H1 (cell line): ENCODE measurements at regions not wholly inside any gene's neighbourhood (a gene's known extent, or its start where the extent isn't known, plus 50 kb on each side); places are given as distances from the start of the nearest gene placed in this dataset.

Experiments
- CTCF ChIA-PET: fragments of 300-600 bp; sonication (Branson Sonifier 250); formaldehyde crosslinking; loops from one replicate; lab custom pipeline; 2021; ENCODE audit not compliant: partially characterized antibody; lab: Charles Lee
- POLR2A ChIA-PET: fragments of 300-600 bp; sonication (Branson Sonifier 250); formaldehyde crosslinking; loops from one replicate; lab custom pipeline; 2021; ENCODE audit warnings: inconsistent platforms; ENCODE audit not compliant: partially characterized antibody; lab: Charles Lee
- DNase-seq, 2 experiments: peaks; one replicate each; pipeline versions ENCODE4 v3.0.0 to v3.0.0-alpha.2; 2010 to 2022; ENCODE audit warnings: low spot score in 2 of 2, low read depth in 1 of 2, mixed read lengths in 1 of 2
- FAIRE-seq: peaks from 2 replicates; lab custom pipeline; 2011; peaks lifted over from hg19 to GRCh38; lab: Jason Lieb, UNC
- H2AFZ ChIP-seq: 2 replicates; pipeline ENCODE4 v1.8.1; 2012; ENCODE audit warnings: low read length, inconsistent platforms
- H2AK5ac ChIP-seq: 2 replicates; pipeline ENCODE4 v1.6.1; 2013; ENCODE audit warnings: low read depth, low read length
- H2BK120ac ChIP-seq: replicated peaks from 2 replicates; pipeline ENCODE3; 2013; ENCODE audit warnings: low read depth, low read length, inconsistent platforms
- H2BK12ac ChIP-seq: 2 replicates; pipeline ENCODE4 v1.6.1; 2013; ENCODE audit warnings: low read depth, low read length
- H2BK15ac ChIP-seq: 2 replicates; pipeline ENCODE4 v1.6.1; 2013; ENCODE audit warnings: low read length
- H2BK20ac ChIP-seq: 2 replicates; pipeline ENCODE4 v1.6.1; 2013; ENCODE audit warnings: low read length
- H2BK5ac ChIP-seq: 2 replicates; pipeline ENCODE4 v1.6.1; 2013; ENCODE audit warnings: low read depth, low read length
- H3K14ac ChIP-seq: 2 replicates; pipeline ENCODE4 v1.6.1; 2013; ENCODE audit warnings: inconsistent platforms; ENCODE audit not compliant: insufficient read length
- H3K18ac ChIP-seq: 2 replicates; pipeline ENCODE4 v1.6.1; 2013; ENCODE audit warnings: low read length; ENCODE audit errors: extremely low read depth
- H3K23ac ChIP-seq: 2 replicates; pipeline ENCODE4 v1.6.1; 2013; ENCODE audit warnings: inconsistent platforms; ENCODE audit not compliant: insufficient read length
- H3K23me2 ChIP-seq: 2 replicates; pipeline ENCODE4 v1.6.1; 2013; ENCODE audit warnings: low read depth, low read length
- H3K27ac ChIP-seq: 2 replicates; pipeline ENCODE4 v1.6.1; 2011; ENCODE audit warnings: low read depth, low read length, inconsistent platforms
- H3K27me3 ChIP-seq, 4 experiments: replicated peaks in 1 of 4; 1 replicate in 1 of 4; 2 replicates in 3 of 4; pipeline versions ENCODE4 v1.6.1 to v1.8.1; 2011 to 2013; ENCODE audit warnings: low read length in 3 of 4, mild to moderate bottlenecking in 3 of 4, inconsistent platforms in 2 of 4, mixed read lengths in 2 of 4, moderate library complexity in 1 of 4; ENCODE audit not compliant: control insufficient read depth in 3 of 4, insufficient read depth in 3 of 4; ENCODE audit errors: extremely low read depth in 1 of 4
- H3K36me3 ChIP-seq, 4 experiments: 2 replicates each; pipeline versions ENCODE4 v1.6.1 to v1.8.1; 2011 to 2013; ENCODE audit warnings: mild to moderate bottlenecking in 4 of 4, low read length in 3 of 4, moderate library complexity in 2 of 4, control low read depth in 1 of 4, inconsistent platforms in 1 of 4; ENCODE audit not compliant: insufficient read depth in 4 of 4, control insufficient read depth in 2 of 4
- H3K4ac ChIP-seq: replicated peaks from 2 replicates; pipeline ENCODE3; 2013; ENCODE audit warnings: low read length, low read depth, mixed read lengths, inconsistent platforms; ENCODE audit not compliant: insufficient read length
- H3K4me1 ChIP-seq, 4 experiments: replicated peaks in 1 of 4; 1 replicate in 1 of 4; 2 replicates in 3 of 4; pipeline versions ENCODE4 v1.6.1 to v1.8.1; 2011 to 2013; ENCODE audit warnings: low read length in 3 of 4, inconsistent platforms in 2 of 4, mixed read lengths in 1 of 4; ENCODE audit not compliant: insufficient read depth in 4 of 4, control insufficient read depth in 3 of 4
- H3K4me2 ChIP-seq, 2 experiments: 2 replicates each; pipeline versions ENCODE4 v1.6.1 to v1.8.1; 2011 to 2013; ENCODE audit warnings: low read depth in 2 of 2, low read length in 2 of 2, control low read depth in 1 of 2, inconsistent platforms in 1 of 2, mild to moderate bottlenecking in 1 of 2; ENCODE audit not compliant: insufficient read depth in 1 of 2
- H3K4me3 ChIP-seq, 4 experiments: fragments of 200-600, 300-600 bp in 1 of 4; sonication (generic), shearing (Covaris generic), sonication (Bioruptor Twin) in 1 of 4; 2 replicates each; pipeline versions ENCODE4 v1.5.1 to v1.8.1; 2011 to 2016; ENCODE audit warnings: low read length in 4 of 4, low read depth in 3 of 4, control low read depth in 2 of 4, inconsistent platforms in 2 of 4, mild to moderate bottlenecking in 2 of 4, mixed read lengths in 1 of 4, moderate library complexity in 1 of 4; ENCODE audit not compliant: insufficient read depth in 2 of 4; ENCODE audit errors: extremely low read depth in 1 of 4
- H3K56ac ChIP-seq: replicated peaks from 2 replicates; pipeline ENCODE3; 2013; ENCODE audit warnings: low read depth, mild to moderate bottlenecking, mixed read lengths, low read length, inconsistent platforms; ENCODE audit not compliant: insufficient read length
- H3K79me1 ChIP-seq: 2 replicates; pipeline ENCODE4 v1.6.1; 2013; ENCODE audit warnings: low read depth, low read length, control low read depth
- H3K79me2 ChIP-seq, 2 experiments: 2 replicates each; pipeline versions ENCODE4 v1.6.1 to v1.8.1; 2012 to 2013; ENCODE audit warnings: low read length in 2 of 2, mild to moderate bottlenecking in 2 of 2, inconsistent platforms in 1 of 2; ENCODE audit not compliant: insufficient read depth in 2 of 2, control insufficient read depth in 1 of 2
- H3K9ac ChIP-seq, 4 experiments: replicated peaks in 1 of 4; 1 replicate in 1 of 4; 2 replicates in 3 of 4; pipeline versions ENCODE4 v1.6.1 to v1.8.1; 2011 to 2013; ENCODE audit warnings: low read depth in 3 of 4, low read length in 3 of 4, control low read depth in 2 of 4, mild to moderate bottlenecking in 2 of 4, moderate library complexity in 2 of 4, inconsistent platforms in 1 of 4; ENCODE audit errors: extremely low read depth in 1 of 4
- H3K9me3 ChIP-seq, 2 experiments: 2 replicates each; pipeline versions ENCODE4 v1.6.1 to v1.8.1; 2012 to 2013; ENCODE audit warnings: mild to moderate bottlenecking in 2 of 2, moderate library complexity in 2 of 2, control low read depth in 1 of 2, inconsistent platforms in 1 of 2, low read depth in 1 of 2, low read length in 1 of 2, mixed read lengths in 1 of 2; ENCODE audit not compliant: insufficient read depth in 2 of 2
- H4K20me1 ChIP-seq, 2 experiments: replicated peaks in 1 of 2; 2 replicates each; pipeline versions ENCODE3 to v1.8.1; 2011 to 2013; ENCODE audit warnings: inconsistent platforms in 2 of 2, low read length in 2 of 2, mild to moderate bottlenecking in 1 of 2; ENCODE audit not compliant: insufficient read depth in 2 of 2, control insufficient read depth in 1 of 2
- H4K5ac ChIP-seq: 2 replicates; pipeline ENCODE4 v1.6.1; 2013; ENCODE audit warnings: low read length, low read depth, mixed read lengths, inconsistent platforms; ENCODE audit not compliant: insufficient read length
- H4K8ac ChIP-seq: 2 replicates; pipeline ENCODE4 v1.8.0; 2013; ENCODE audit warnings: mild to moderate bottlenecking, moderate library complexity, low read length, inconsistent platforms; ENCODE audit not compliant: insufficient read depth; ENCODE audit errors: extremely low read depth
- H4K91ac ChIP-seq: replicated peaks from 2 replicates; pipeline ENCODE3; 2013; ENCODE audit warnings: low read length, mixed read lengths, inconsistent platforms; ENCODE audit not compliant: insufficient read length
- GABPA ChIP-seq: IDR thresholded peaks from 2 replicates; pipeline ENCODE4 v1.6.1; 2011; ENCODE audit warnings: mild to moderate bottlenecking, low read length, moderate library complexity, borderline replicate concordance; ENCODE audit not compliant: insufficient read depth
- PHF8 ChIP-seq: fragments of 200-600 bp; sonication (generic); conservative IDR thresholded peaks from 2 replicates; pipeline ENCODE4 v1.7.1; 2012; ENCODE audit warnings: low read depth, mild to moderate bottlenecking, inconsistent platforms, low read length, moderate library complexity
- POU5F1 ChIP-seq: IDR thresholded peaks from 2 replicates; pipeline ENCODE4 v1.6.1; 2011; ENCODE audit warnings: low read depth, mild to moderate bottlenecking, low read length, moderate library complexity
- WGBS, 2 experiments: shearing (Covaris generic) in 1 of 2; methylation state at CpG; one replicate each; pipeline versions ENCODE4 v1.1.6 to v1.1.7; 2013 to 2015; ENCODE audit warnings: low lambda C conversion rate in 2 of 2, mixed read lengths in 2 of 2, inconsistent platforms in 1 of 2, low coverage in 1 of 2, missing lambda C conversion rate in 1 of 2; ENCODE audit not compliant: insufficient replicate concordance in 2 of 2, insufficient coverage in 1 of 2, insufficient read length in 1 of 2; ENCODE audit errors: extremely low coverage in 1 of 2, missing lambda C conversion rate in 1 of 2; 5-methylcytosine and 5-hydroxymethylcytosine counted together

DNA sequence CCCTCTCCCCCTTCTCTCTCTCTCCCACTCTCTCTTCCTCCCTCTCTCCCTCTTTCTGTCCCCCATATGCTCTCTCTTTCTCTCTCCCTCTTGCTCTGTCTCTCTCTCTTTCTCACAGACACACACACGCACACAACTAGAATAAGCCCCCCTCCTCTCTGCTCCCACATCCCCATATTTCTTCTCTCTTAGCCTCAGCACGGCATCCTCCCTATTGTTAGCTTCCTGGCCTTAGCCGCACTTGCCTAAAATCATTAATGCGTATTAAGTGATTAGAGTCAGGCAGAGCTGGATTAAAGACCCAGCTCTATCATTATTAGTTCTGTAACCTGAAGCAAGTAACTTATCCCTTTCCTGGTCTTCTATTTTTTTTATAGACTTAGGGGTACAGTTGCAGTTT, 319.0 kb upstream of the C16orf82 start:
- DNase-seq (no peak), FAIRE-seq (no peak)
- peaks cover 33 to 60% (median 54%) of the 10 kb centered on the region in 4 experiments for H3K27me3 ChIP-seq
- H3K9me3 ChIP-seq: no peaks in the 10 kb centered on the region
- WGBS, 2 experiments: 44% methylated on average over 4 of the region's 4 CpGs; no CpG with 5 or more reads in 1 of the 2 experiments
- no peak overlapping the region for H3K23ac ChIP-seq
- H3K79me2 ChIP-seq: no peaks in the 10 kb centered on the region
- H3K27ac ChIP-seq: no peak overlapping the region
- H3K4me2 ChIP-seq: no peak overlapping the region
- no peak overlapping the region for H3K56ac ChIP-seq
- no peak overlapping the region for H2BK20ac ChIP-seq
- TF ChIP-seq GABPA (no peak), PHF8 (no peak), POU5F1 (no peak)
- no peak overlapping the region for H3K9ac ChIP-seq
- CTCF ChIA-PET: interaction anchor here (1.0 kb wide), 1 partner anchor 17 kb away, joined by 3 read pairs; no protein-coding TSS in a partner anchor
- H3K79me1 ChIP-seq: no peaks in the 10 kb centered on the region
- H3K18ac ChIP-seq: no peak overlapping the region
- H3K23me2 ChIP-seq: no peaks in the 10 kb centered on the region; the same call in 1 of the 2 replicates
- no peaks in the 10 kb centered on the region for H3K36me3 ChIP-seq
- POLR2A ChIA-PET: no interaction called here
- H2AK5ac ChIP-seq: no peak overlapping the region
- no peak overlapping the region for H2AFZ ChIP-seq
- H4K8ac ChIP-seq: no peak overlapping the region
- H3K14ac ChIP-seq: no peak overlapping the region
- H2BK5ac ChIP-seq: no peak overlapping the region
- H3K4me1 ChIP-seq: no peaks in the 10 kb centered on the region; a peak in 1 of 7 replicates
- peak overlapping the region in 1 of 4 experiments; percentile 29; a peak in 1 of 8 replicates for H3K4me3 ChIP-seq
- H2BK15ac ChIP-seq: no peak overlapping the region
- no peak overlapping the region for H2BK12ac ChIP-seq
- H4K5ac ChIP-seq: no peak overlapping the region
- no peak overlapping the region for H2BK120ac ChIP-seq
- no peak overlapping the region for H4K91ac ChIP-seq
- no peak overlapping the region for H3K4ac ChIP-seq
- H4K20me1 ChIP-seq: peaks cover 0 to 4% of the 10 kb centered on the region in 2 experiments
